Central memory CD4-positive, alpha-beta T cell (primary cell): ENCODE measurements at regions not wholly inside any gene's neighbourhood (a gene's known extent, or its start where the extent isn't known, plus 50 kb on each side); places are given as distances from the start of the nearest gene placed in this dataset.

Experiments used
- DNase-seq: peaks from one replicate; pipeline ENCODE4 v3.0.0; 2022

- DNase-seq: no peak
Observed at GRCh38 chr17:68812876-68813584, 142.2 kb downstream of the ABCA8 start.

- DNase-seq: no peak
Observed at GRCh38 chr17:68809148-68809547, 146.0 kb downstream of the ABCA8 start.

GRCh38 chr17:68807998-68808772 is 147.0 kb downstream of the ABCA8 start:
- no peak for DNase-seq

- no peak for DNase-seq
Observed at GRCh38 chr17:68805609-68806008, 149.6 kb downstream of the ABCA8 start.

- no peak for DNase-seq
Observed at GRCh38 chr17:68804777-68805520, 150.2 kb downstream of the ABCA8 start.

- DNase-seq: no peak
Observed at GRCh38 chr17:68803164-68803929, 151.8 kb downstream of the ABCA8 start.

GRCh38 chr17:68801335-68802247 is 153.6 kb downstream of the ABCA8 start:
- no peak for DNase-seq

GRCh38 chr17:68800751-68801150 is 154.4 kb downstream of the ABCA8 start:
- DNase-seq: no peak

- no peak for DNase-seq
Observed at GRCh38 chr17:68794636-68795434, 160.4 kb downstream of the ABCA8 start.

- DNase-seq: no peak
Observed at GRCh38 chr17:68792873-68793272, 162.3 kb downstream of the ABCA8 start.

GRCh38 chr17:68792042-68792685 is 163.0 kb downstream of the ABCA8 start:
- DNase-seq: no peak

- DNase-seq: no peak
Observed at GRCh38 chr17:68790931-68791330, 164.3 kb downstream of the ABCA8 start.

- DNase-seq: no peak
Observed at GRCh38 chr17:68790492-68790891, 164.7 kb downstream of the ABCA8 start.

GRCh38 chr17:68789203-68789962 is 165.8 kb downstream of the ABCA8 start:
- no peak for DNase-seq

- DNase-seq: no peak
Observed at GRCh38 chr17:68785565-68786486, 169.4 kb downstream of the ABCA8 start.

GRCh38 chr17:68784431-68784830 is 170.8 kb downstream of the ABCA8 start:
- DNase-seq: no peak

GRCh38 chr17:68783861-68784260 is 171.3 kb downstream of the ABCA8 start:
- DNase-seq: no peak

GRCh38 chr17:68782789-68783188 is 172.4 kb downstream of the ABCA8 start:
- DNase-seq: no peak
